ENCODE measurements at regions not wholly inside any gene's neighbourhood (a gene's known extent, or its start where the extent isn't known, plus 50 kb on each side); places are given as distances from the start of the nearest gene placed in this dataset.
"Not testable (repeated sequence)": the region's sequence is repeated elsewhere in the genome, so short reads cannot be mapped to it uniquely, and the experiment has no call there.

DNA sequence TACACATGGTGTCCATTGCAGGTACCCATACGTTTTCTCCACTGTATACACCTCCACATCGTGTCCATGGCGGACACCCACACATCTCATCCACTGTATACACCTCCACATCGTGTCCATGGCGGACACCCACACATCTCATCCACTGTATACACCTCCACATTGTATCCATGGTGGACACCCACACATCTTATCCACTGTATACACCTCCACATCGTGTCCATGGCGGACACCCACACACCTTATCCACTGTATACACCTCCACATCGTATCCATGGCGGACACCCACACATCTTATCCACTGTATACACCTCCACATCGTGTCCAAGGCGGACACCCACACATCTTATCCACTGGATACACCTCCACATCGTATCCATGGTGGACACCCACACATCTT is 50.4 kb upstream of the TTC34 start:
- ATAC-seq; H3K4me1 ChIP-seq; H3K4me3 ChIP-seq; H3K36me3 ChIP-seq; intact Hi-C loops (cut with DNase I); H3K27ac ChIP-seq; DNase-seq; H3K9me3 ChIP-seq: not testable (repeated sequence)
- WGBS, 2 donors = 82 to 88% methylated on average over 12 of the region's 12 CpGs
- peaks cover 0 to 56% (median 44%) of the 10 kb centered on the region in 7 donors for H3K27me3 ChIP-seq

DNA sequence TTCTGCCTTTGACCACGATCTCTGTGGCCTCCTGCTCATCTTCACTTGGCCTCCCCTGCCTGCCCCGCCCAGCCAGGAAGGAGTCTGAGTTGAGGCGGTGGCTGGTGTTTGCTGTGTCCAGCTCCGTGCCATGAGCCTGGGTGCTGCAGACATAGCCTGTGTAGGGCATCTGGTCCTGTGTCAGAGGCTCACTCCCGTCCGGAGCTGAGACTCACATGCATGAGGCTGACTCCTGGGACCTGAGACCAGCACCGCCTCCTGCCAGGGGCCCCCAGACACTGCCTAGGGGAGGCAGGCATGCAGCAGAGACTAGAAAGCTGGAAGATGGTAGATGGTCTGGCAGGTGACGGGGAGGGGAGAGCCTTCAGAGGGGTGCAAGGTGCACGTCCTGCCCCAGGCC is 52.2 kb upstream of the TTC34 start:
- H3K4me3 ChIP-seq = no peak overlapping the region
- DNase-seq (no peak), ATAC-seq (no peak)
- H3K9me3 ChIP-seq = no peaks in the 10 kb centered on the region
- intact Hi-C loops (cut with DNase I) = no loop called here
- no peaks in the 10 kb centered on the region for H3K36me3 ChIP-seq
- H3K27me3 ChIP-seq = peaks cover 0 to 52% (median 46%) of the 10 kb centered on the region in 7 donors
- WGBS, 2 donors = 69 to 72% methylated on average over 9 of the region's 9 CpGs
- TF ChIP-seq CTCF (IDR thresholded peaks at IDR 0.05) = no peak
- no peak overlapping the region for H3K27ac ChIP-seq
- H3K4me1 ChIP-seq = no peaks in the 10 kb centered on the region

DNA sequence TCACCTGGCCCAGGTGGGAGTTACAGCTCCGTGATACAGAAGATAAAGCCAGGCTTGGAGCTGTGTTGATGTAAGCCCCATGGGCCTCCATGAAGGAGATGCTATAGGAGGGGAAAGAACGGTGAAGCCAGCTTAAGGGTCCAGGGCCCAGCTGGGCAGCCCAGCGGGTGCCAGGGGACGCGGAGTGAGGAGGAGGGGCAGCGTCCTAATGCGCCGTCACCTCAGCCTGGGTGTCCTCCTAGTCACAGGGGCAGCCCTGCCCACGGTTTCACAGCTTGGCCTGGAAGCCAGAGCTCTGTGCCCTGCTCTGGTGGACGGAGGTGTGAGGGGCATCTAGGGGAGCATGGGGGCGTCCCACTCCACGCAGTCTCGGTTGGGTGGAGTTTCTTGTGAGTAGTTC is 52.7 kb upstream of the TTC34 start:
- DNase-seq (no peak), ATAC-seq (no peak)
- peaks cover 0 to 52% (median 46%) of the 10 kb centered on the region in 7 donors for H3K27me3 ChIP-seq
- no peak overlapping the region for H3K4me3 ChIP-seq
- no peak overlapping the region for H3K27ac ChIP-seq
- H3K36me3 ChIP-seq = no peaks in the 10 kb centered on the region
- H3K9me3 ChIP-seq = no peaks in the 10 kb centered on the region
- no peaks in the 10 kb centered on the region for H3K4me1 ChIP-seq
- no peak for TF ChIP-seq CTCF (IDR thresholded peaks at IDR 0.05)
- intact Hi-C loops (cut with DNase I) = no loop called here
- 81 to 83% methylated on average over 13 of the region's 13 CpGs for WGBS, 2 donors

DNA sequence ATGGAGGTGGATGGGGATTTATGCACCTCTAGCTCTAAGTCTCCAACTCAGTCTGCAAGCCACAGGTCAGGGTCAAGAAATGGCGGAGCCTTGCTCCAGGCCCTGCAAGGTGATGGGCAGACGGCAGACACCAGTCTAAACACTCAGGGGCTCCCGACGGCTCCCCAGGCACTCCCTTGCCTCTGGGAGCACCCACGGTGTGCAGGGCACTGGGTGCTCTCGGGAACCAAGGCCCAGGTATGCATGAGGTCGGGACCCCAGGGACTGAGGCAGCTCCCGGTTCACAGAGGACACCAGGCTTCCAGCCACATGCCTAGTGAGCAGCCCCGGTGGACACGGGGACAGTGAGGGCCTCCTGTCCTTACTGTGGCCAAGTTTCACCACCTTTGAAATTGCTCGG is 53.1 kb upstream of the TTC34 start:
- DNase-seq (no peak), ATAC-seq (no peak)
- Histone ChIP-seq H3K4me1 (no peaks in the 10 kb centered on the region), H3K27ac (no peak overlapping the region), H3K4me3 (no peak overlapping the region), H3K9me3 (no peaks in the 10 kb centered on the region), H3K36me3 (no peaks in the 10 kb centered on the region), H3K27me3 (peaks cover 0 to 52% (median 46%) of the 10 kb centered on the region in 7 donors)
- intact Hi-C loops (cut with DNase I) = no loop called here
- TF ChIP-seq CTCF (IDR thresholded peaks at IDR 0.05) = no peak
- 70 to 75% methylated on average over 11 of the region's 11 CpGs for WGBS, 2 donors

- DNase-seq = no peak
- intact Hi-C loops (cut with DNase I) = no loop called here
- H3K27me3 ChIP-seq = peaks cover 0 to 52% (median 46%) of the 10 kb centered on the region in 7 donors
Measured at GRCh38 chr1:2855206-2856065, 53.9 kb upstream of the TTC34 start.

More at GRCh38 chr1:2855206-2856065, 53.9 kb upstream of the TTC34 start:
- TF ChIP-seq CTCF (IDR thresholded peaks at IDR 0.05) = no peak
- H3K9me3 ChIP-seq = no peaks in the 10 kb centered on the region
- ATAC-seq = no peak
- no peak overlapping the region for H3K27ac ChIP-seq
- 65 to 73% methylated on average over 56 to 57 of the region's 57 CpGs for WGBS, 2 donors
- no peak overlapping the region for H3K4me3 ChIP-seq
- H3K36me3 ChIP-seq = no peaks in the 10 kb centered on the region
- no peaks in the 10 kb centered on the region for H3K4me1 ChIP-seq
